ENCODE measurements at regions not wholly inside any gene's neighbourhood (a gene's known extent, or its start where the extent isn't known, plus 50 kb on each side); places are given as distances from the start of the nearest gene placed in this dataset.

- Histone ChIP-seq H3K27me3 (no peaks in the 10 kb centered on the region), H3K27ac (no peak overlapping the region), H3K36me3 (peaks cover 0 to 3% of the 10 kb centered on the region in 2 donors), H3K4me3 (no peak overlapping the region), H3K9me3 (peaks cover 0 to 21% of the 10 kb centered on the region in 2 donors), H3K4me1 (no peaks in the 10 kb centered on the region)
- intact Hi-C loops (cut with DNase I) = no loop called here
- TF ChIP-seq CTCF (IDR thresholded peaks at IDR 0.05) = no peak
- ATAC-seq (no peak), DNase-seq (no peak)
These were observed 1075.0 kb downstream of the CDH9 start for GRCh38 chr5:25963251-25964008.

- Histone ChIP-seq H3K36me3 (no peaks in the 10 kb centered on the region), H3K4me3 (no peak overlapping the region), H3K9me3 (no peaks in the 10 kb centered on the region), H3K27me3 (no peaks in the 10 kb centered on the region), H3K4me1 (no peaks in the 10 kb centered on the region), H3K27ac (no peak overlapping the region)
- intact Hi-C loops (cut with DNase I) = no loop called here
- no peak for TF ChIP-seq CTCF (IDR thresholded peaks at IDR 0.05)
- ATAC-seq (no peak), DNase-seq (no peak)
These were observed 1083.0 kb downstream of the CDH9 start for GRCh38 chr5:25955337-25955736.

- Histone ChIP-seq H3K36me3 (no peaks in the 10 kb centered on the region), H3K9me3 (no peaks in the 10 kb centered on the region), H3K4me1 (no peaks in the 10 kb centered on the region), H3K27ac (no peak overlapping the region), H3K27me3 (no peaks in the 10 kb centered on the region), H3K4me3 (no peak overlapping the region)
- DNase-seq (no peak), ATAC-seq (no peak)
- intact Hi-C loops (cut with DNase I) = no loop called here
- TF ChIP-seq CTCF (IDR thresholded peaks at IDR 0.05) = no peak
These were observed 1087.7 kb downstream of the CDH9 start for GRCh38 chr5:25950681-25951080.

GRCh38 chr5:25948278-25948677 lies 1090.1 kb downstream of the CDH9 start:
- no peaks in the 10 kb centered on the region for H3K4me1 ChIP-seq
- H3K9me3 ChIP-seq = no peaks in the 10 kb centered on the region
- H3K4me3 ChIP-seq = no peak overlapping the region
- no peaks in the 10 kb centered on the region for H3K36me3 ChIP-seq
- no peaks in the 10 kb centered on the region for H3K27me3 ChIP-seq
- no peak for TF ChIP-seq CTCF (IDR thresholded peaks at IDR 0.05)
- intact Hi-C loops (cut with DNase I) = no loop called here
- no peak overlapping the region for H3K27ac ChIP-seq
- no peak for DNase-seq
- no peak for ATAC-seq

GRCh38 chr5:25944786-25945185 lies 1093.6 kb downstream of the CDH9 start:
- Histone ChIP-seq H3K36me3 (no peaks in the 10 kb centered on the region), H3K4me3 (no peak overlapping the region), H3K9me3 (no peaks in the 10 kb centered on the region), H3K27me3 (no peaks in the 10 kb centered on the region), H3K27ac (no peak overlapping the region), H3K4me1 (no peaks in the 10 kb centered on the region)
- no peak for DNase-seq
- ATAC-seq = no peak
- no peak for TF ChIP-seq CTCF (IDR thresholded peaks at IDR 0.05)
- intact Hi-C loops (cut with DNase I) = no loop called here

Data from left lung (tissue), 4 donors.